ENCODE measurements at regions not wholly inside any gene's neighbourhood (a gene's known extent, or its start where the extent isn't known, plus 50 kb on each side); places are given as distances from the start of the nearest gene placed in this dataset.

DNA sequence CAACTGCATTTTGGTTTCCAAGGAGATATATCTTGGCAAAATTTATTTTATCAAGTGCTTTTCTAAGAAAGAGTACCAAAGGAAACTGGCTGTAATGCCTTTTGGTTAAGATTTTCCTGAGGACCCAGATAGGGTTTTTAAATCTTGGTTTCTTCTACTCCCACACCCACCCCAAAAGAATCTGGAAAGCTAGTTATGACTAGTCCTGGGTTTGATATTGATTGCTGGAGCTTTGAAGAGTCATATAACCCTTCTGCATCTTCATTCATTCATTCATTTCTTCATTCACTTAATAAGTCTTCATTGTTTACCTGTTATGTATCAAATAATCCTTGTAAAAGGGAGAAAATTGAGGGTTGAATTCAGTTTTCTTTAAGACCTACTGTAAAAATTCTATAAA, 425.2 kb downstream of the PCNX1 start:
- CTCF ChIA-PET: interaction anchor here (0.5 kb wide), 1 partner anchor 71 kb away, joined by 5 read pairs; no protein-coding TSS in a partner anchor

More for the DNA sequence above, 425.2 kb downstream of the PCNX1 start:
- Mint-ChIP-seq H3K36me3 (peaks cover 10% of the 10 kb centered on the region; the same call in 1 of the 2 replicates), H3K4me3 (no peak overlapping the region), H3K9me3 (0 out of 2 replicates have a peak, but pooled peaks cover 3% of the 10 kb centered on the region), H3K4me1 (peaks cover 32% of the 10 kb centered on the region), H3K27me3 (ENCODE audit: low read depth) (no peaks in the 10 kb centered on the region; the same call in 1 of the 2 replicates), H3K27ac (no peak overlapping the region)
- ATAC-seq (no peak), DNase-seq (ENCODE audit: low spot score) (no peak)
- TF ChIP-seq TEAD4 (CRISPR knock-in tag; IDR thresholded peaks at IDR 0.05): no peak
- TF ChIP-seq GTF2I (CRISPR knock-in tag; conservative IDR thresholded peaks at IDR 0.05): no peak
- TF ChIP-seq JUN (CRISPR knock-in tag; IDR thresholded peaks at IDR 0.05): no peak
- TF ChIP-seq ZNF532 (CRISPR knock-in tag; IDR thresholded peaks at IDR 0.05; ENCODE audit: borderline replicate concordance): no peak
- TF ChIP-seq PRRX2 (CRISPR knock-in tag; IDR thresholded peaks at IDR 0.05): no peak
- TF ChIP-seq ZNF219 (CRISPR knock-in tag; IDR thresholded peaks at IDR 0.05; ENCODE audit: borderline replicate concordance): no peak
- TF ChIP-seq, protein P1, sequence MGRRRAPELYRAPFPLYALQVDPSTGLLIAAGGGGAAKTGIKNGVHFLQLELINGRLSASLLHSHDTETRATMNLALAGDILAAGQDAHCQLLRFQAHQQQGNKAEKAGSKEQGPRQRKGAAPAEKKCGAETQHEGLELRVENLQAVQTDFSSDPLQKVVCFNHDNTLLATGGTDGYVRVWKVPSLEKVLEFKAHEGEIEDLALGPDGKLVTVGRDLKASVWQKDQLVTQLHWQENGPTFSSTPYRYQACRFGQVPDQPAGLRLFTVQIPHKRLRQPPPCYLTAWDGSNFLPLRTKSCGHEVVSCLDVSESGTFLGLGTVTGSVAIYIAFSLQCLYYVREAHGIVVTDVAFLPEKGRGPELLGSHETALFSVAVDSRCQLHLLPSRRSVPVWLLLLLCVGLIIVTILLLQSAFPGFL (CRISPR knock-in tag; IDR thresholded peaks at IDR 0.05; ENCODE audit: borderline replicate concordance): no peak
- TF ChIP-seq, protein P2, sequence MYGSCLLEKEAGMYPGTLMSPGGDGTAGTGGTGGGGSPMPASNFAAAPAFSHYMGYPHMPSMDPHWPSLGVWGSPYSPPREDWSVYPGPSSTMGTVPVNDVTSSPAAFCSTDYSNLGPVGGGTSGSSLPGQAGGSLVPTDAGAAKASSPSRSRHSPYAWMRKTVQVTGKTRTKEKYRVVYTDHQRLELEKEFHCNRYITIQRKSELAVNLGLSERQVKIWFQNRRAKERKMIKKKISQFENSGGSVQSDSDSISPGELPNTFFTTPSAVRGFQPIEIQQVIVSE (CRISPR knock-in tag; IDR thresholded peaks at IDR 0.05; ENCODE audit: borderline replicate concordance): no peak
- TF ChIP-seq E2F5 (CRISPR knock-in tag; IDR thresholded peaks at IDR 0.05): no peak
- no peak for TF ChIP-seq ZNF121 (CRISPR knock-in tag; IDR thresholded peaks at IDR 0.05)
- TF ChIP-seq, protein P3, sequence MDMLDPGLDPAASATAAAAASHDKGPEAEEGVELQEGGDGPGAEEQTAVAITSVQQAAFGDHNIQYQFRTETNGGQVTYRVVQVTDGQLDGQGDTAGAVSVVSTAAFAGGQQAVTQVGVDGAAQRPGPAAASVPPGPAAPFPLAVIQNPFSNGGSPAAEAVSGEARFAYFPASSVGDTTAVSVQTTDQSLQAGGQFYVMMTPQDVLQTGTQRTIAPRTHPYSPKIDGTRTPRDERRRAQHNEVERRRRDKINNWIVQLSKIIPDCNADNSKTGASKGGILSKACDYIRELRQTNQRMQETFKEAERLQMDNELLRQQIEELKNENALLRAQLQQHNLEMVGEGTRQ (CRISPR knock-in tag; IDR thresholded peaks at IDR 0.05): no peak
- TF ChIP-seq, protein P4, sequence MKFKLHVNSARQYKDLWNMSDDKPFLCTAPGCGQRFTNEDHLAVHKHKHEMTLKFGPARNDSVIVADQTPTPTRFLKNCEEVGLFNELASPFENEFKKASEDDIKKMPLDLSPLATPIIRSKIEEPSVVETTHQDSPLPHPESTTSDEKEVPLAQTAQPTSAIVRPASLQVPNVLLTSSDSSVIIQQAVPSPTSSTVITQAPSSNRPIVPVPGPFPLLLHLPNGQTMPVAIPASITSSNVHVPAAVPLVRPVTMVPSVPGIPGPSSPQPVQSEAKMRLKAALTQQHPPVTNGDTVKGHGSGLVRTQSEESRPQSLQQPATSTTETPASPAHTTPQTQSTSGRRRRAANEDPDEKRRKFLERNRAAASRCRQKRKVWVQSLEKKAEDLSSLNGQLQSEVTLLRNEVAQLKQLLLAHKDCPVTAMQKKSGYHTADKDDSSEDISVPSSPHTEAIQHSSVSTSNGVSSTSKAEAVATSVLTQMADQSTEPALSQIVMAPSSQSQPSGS (CRISPR knock-in tag; IDR thresholded peaks at IDR 0.05; ENCODE audit: borderline replicate concordance, low read depth): no peak
- TF ChIP-seq SP1 (CRISPR knock-in tag; conservative IDR thresholded peaks at IDR 0.05): no peak
- TF ChIP-seq ZNF416 (CRISPR knock-in tag; IDR thresholded peaks at IDR 0.05): no peak
- TF ChIP-seq MXD4 (CRISPR knock-in tag; IDR thresholded peaks at IDR 0.05; ENCODE audit: borderline replicate concordance): no peak
- POLR2A ChIA-PET: no interaction called here

Data from WTC11 (cell line).